KG1 (cell line): ENCODE measurements at regions not wholly inside any gene's neighbourhood (a gene's known extent, or its start where the extent isn't known, plus 50 kb on each side); places are given as distances from the start of the nearest gene placed in this dataset.
"Not testable (repeated sequence)": the region's sequence is repeated elsewhere in the genome, so short reads cannot be mapped to it uniquely, and the experiment has no call there.

Experiments used
- DNase-seq: peaks from one replicate; lab custom pipeline; 2025; lab: John Stamatoyannopoulos, UW

- no peak for DNase-seq
These were observed 133.7 kb downstream of the ANXA2 start for GRCh38 chr15:60264088-60264487.

- no peak for DNase-seq
These were observed 133.2 kb downstream of the ANXA2 start for GRCh38 chr15:60264566-60264965.

GRCh38 chr15:60265057-60265456 lies 132.7 kb downstream of the ANXA2 start:
- DNase-seq: no peak

- DNase-seq: no peak
These were observed 125.2 kb downstream of the ANXA2 start for GRCh38 chr15:60272623-60273022.

DNA sequence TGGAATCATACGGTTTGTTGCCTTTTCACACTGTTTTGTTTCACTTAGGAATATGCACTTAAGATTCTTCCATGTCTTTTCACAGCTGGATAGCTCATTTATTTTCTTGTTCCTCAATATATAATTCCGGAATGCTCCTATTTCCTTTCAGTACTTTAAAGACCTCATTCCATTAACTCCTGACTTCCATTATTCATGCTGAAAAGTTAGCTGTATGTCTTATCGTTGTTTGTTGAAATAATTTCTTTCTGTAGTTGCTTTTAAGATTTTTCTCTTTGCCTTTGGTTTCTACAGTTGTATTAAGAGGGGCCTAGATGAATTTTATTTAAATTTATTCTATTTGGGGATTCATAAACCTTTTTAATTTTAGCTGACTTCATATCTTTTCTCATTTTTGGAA lies 122.2 kb downstream of the ANXA2 start:
- DNase-seq: no peak

GRCh38 chr15:60278879-60279278 lies 118.9 kb downstream of the ANXA2 start:
- DNase-seq: no peak

GRCh38 chr15:60280259-60280658 lies 117.5 kb downstream of the ANXA2 start:
- DNase-seq: no peak

GRCh38 chr15:60283936-60284335 lies 113.8 kb downstream of the ANXA2 start:
- no peak for DNase-seq

DNA sequence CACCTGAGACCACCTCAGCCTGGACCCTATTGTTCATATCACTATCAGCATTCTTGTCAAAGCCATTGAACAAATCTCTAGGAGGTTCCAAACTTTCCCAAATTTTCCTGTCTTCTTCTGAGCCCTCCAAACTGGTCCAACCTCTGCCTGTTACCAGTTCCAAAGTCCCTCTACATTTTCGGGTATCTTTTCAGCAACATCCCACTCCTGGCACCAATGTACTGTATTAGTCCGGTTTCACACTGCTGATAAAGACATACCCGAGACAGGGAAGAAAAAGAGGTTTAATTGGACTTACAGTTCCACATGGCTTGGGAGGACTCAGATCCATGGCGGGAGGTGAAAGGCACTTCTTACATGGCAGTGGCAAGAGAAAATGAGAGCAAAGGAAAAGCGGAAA lies 101.9 kb downstream of the ANXA2 start:
- DNase-seq: not testable (repeated sequence)

DNA sequence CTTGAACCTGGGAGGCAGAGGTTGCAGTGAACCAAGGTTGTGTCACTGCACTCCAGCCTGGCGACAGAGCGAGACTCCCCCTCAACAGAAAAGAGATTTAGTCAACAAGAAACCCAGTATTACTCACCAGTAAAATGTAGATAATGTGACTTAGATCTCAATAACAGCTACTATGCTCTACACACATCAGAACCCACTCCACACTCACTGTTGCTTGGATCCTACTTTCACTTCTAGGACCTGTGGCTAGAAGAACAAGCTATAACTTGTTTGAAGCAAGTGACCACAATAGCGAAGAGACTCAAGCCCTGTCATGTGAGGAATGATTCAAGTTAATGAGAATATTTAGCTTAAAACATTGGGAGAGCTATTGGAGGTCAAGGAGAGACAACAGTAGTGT lies 100.7 kb downstream of the ANXA2 start:
- no peak for DNase-seq
